SK-N-SH (cell line): ENCODE measurements at regions not wholly inside any gene's neighbourhood (a gene's known extent, or its start where the extent isn't known, plus 50 kb on each side); places are given as distances from the start of the nearest gene placed in this dataset.

Experiments
- CTCF ChIA-PET: fragments of 300-600, 350-600 bp; formaldehyde crosslinking; extraction: SDS; loops from one replicate; lab custom pipeline; 2021; lab: Yijun Ruan, JAX
- POLR2A ChIA-PET: fragments of 350-600 bp; sonication (Branson Sonifier 250); formaldehyde crosslinking; extraction: SDS; loops from one replicate; lab custom pipeline; 2020; ENCODE audit warnings: antibody characterized with exemption, inconsistent platforms; lab: Yijun Ruan, JAX
- DNase-seq: peaks from one replicate; pipeline ENCODE4 v3.0.0; 2012
- H2AFZ ChIP-seq: fragments of 200-600 bp; sonication (generic); 2 replicates; pipeline ENCODE4 v1.8.1; 2016; ENCODE audit warnings: antibody characterized with exemption, mild to moderate bottlenecking, low read depth
- H3F3A ChIP-seq: fragments of 200-600 bp; sonication (generic); replicated peaks from 2 replicates; pipeline ENCODE3; 2016; ENCODE audit warnings: antibody characterized with exemption, mild to moderate bottlenecking; ENCODE audit not compliant: insufficient read depth
- H3K27ac ChIP-seq, 2 experiments: fragments of 200-500 bp in 1 of 2; fragments of 200-600 bp in 1 of 2; sonication (Bioruptor generic) in 1 of 2; sonication (generic), shearing (Covaris generic) in 1 of 2; 2 replicates each; pipeline versions ENCODE4 v1.5.1 to v1.6.1; 2014 to 2016; ENCODE audit warnings: low read depth in 2 of 2, inconsistent platforms in 1 of 2, low read length in 1 of 2, mild to moderate bottlenecking in 1 of 2, mixed read lengths in 1 of 2
- H3K27me3 ChIP-seq: fragments of 200-600 bp; sonication (generic), shearing (Covaris generic); 2 replicates; pipeline ENCODE4 v1.6.1; 2016; ENCODE audit warnings: mixed run types; ENCODE audit not compliant: insufficient read depth
- H3K36me3 ChIP-seq, 2 experiments: fragments of 200-500 bp in 1 of 2; fragments of 200-600 bp in 1 of 2; sonication (Bioruptor generic) in 1 of 2; sonication (generic) in 1 of 2; replicated peaks in 1 of 2; 2 replicates each; pipeline versions ENCODE3 to v1.5.1; 2014 to 2016; ENCODE audit warnings: low read length in 1 of 2, mild to moderate bottlenecking in 1 of 2; ENCODE audit not compliant: insufficient read depth in 2 of 2, control insufficient read depth in 1 of 2
- H3K4me1 ChIP-seq, 2 experiments: fragments of 200-500 bp in 1 of 2; fragments of 200-600 bp in 1 of 2; sonication (Bioruptor generic) in 1 of 2; sonication (generic), shearing (Covaris generic) in 1 of 2; 2 replicates each; pipeline versions ENCODE4 v1.5.1 to v1.6.1; 2014 to 2016; ENCODE audit warnings: low read depth in 1 of 2, low read length in 1 of 2, mixed run types in 1 of 2; ENCODE audit not compliant: insufficient read depth in 2 of 2, control insufficient read depth in 1 of 2
- H3K4me2 ChIP-seq: fragments of 200-600 bp; sonication (generic), shearing (Covaris generic); 2 replicates; pipeline ENCODE4 v1.6.1; 2017; ENCODE audit warnings: mixed run types
- H3K4me3 ChIP-seq, 2 experiments: fragments of 200-500 bp in 1 of 2; fragments of 200-600 bp in 1 of 2; sonication (Bioruptor generic) in 1 of 2; sonication (generic), shearing (Covaris generic) in 1 of 2; 2 replicates each; pipeline versions ENCODE4 v1.5.1 to v1.8.1; 2014 to 2016; ENCODE audit warnings: low read depth in 2 of 2, inconsistent platforms in 1 of 2, low read length in 1 of 2, mild to moderate bottlenecking in 1 of 2, mixed read lengths in 1 of 2, moderate library complexity in 1 of 2
- H3K79me2 ChIP-seq: fragments of 200-600 bp; sonication (generic); 2 replicates; pipeline ENCODE4 v1.8.1; 2017; ENCODE audit warnings: mild to moderate bottlenecking; ENCODE audit not compliant: insufficient read depth
- H3K9ac ChIP-seq: fragments of 200-600 bp; sonication (generic); 2 replicates; pipeline ENCODE4 v1.6.1; 2017; ENCODE audit warnings: mixed run types
- H3K9me2 ChIP-seq: fragments of 200-600 bp; sonication (generic); 2 replicates; pipeline ENCODE4 v1.6.1; 2017; ENCODE audit warnings: mixed run types
- H3K9me3 ChIP-seq: fragments of 200-600 bp; sonication (generic); 2 replicates; pipeline ENCODE4 v1.6.1; 2017; ENCODE audit warnings: mixed run types, mild to moderate bottlenecking, moderate library complexity
- H4K20me1 ChIP-seq: fragments of 200-600 bp; sonication (generic); 2 replicates; pipeline ENCODE4 v1.6.1; 2017; ENCODE audit warnings: mild to moderate bottlenecking, mixed run types; ENCODE audit not compliant: insufficient read depth
- ELF1 ChIP-seq: IDR thresholded peaks from 2 replicates; pipeline ENCODE4 v1.4.0; 2012
- FOSL2 ChIP-seq: IDR thresholded peaks from 2 replicates; pipeline ENCODE4 v1.4.0; 2012; ENCODE audit warnings: low read depth, mild to moderate bottlenecking, moderate library complexity, borderline replicate concordance
- GABPA ChIP-seq: IDR thresholded peaks from 2 replicates; pipeline ENCODE4 v1.4.0; 2012; ENCODE audit warnings: low read depth, mild to moderate bottlenecking
- GATA2 ChIP-seq: sonication (generic); formaldehyde crosslinking; IDR thresholded peaks from 2 replicates; pipeline ENCODE4 v1.5.0; 2020; ENCODE audit warnings: mild to moderate bottlenecking, missing genetic modification reagents
- JUND ChIP-seq: IDR thresholded peaks from 2 replicates; pipeline ENCODE4 v1.4.0; 2012
- MXI1 ChIP-seq: IDR thresholded peaks from 2 replicates; pipeline ENCODE4 v1.6.1; 2012; ENCODE audit warnings: mild to moderate bottlenecking, low read depth, low read length, improper control_type of control experiment
- NRF1 ChIP-seq: IDR thresholded peaks from 2 replicates; pipeline ENCODE4 v1.6.1; 2012; ENCODE audit warnings: low read depth, mild to moderate bottlenecking, low read length
- SMC3 ChIP-seq: IDR thresholded peaks from 2 replicates; pipeline ENCODE4 v1.6.1; 2012; ENCODE audit warnings: low read depth, low read length, improper control_type of control experiment
- USF1 ChIP-seq: IDR thresholded peaks from 2 replicates; pipeline ENCODE4 v1.4.0; 2012; ENCODE audit warnings: low read depth, borderline replicate concordance
- YY1 ChIP-seq: IDR thresholded peaks from 2 replicates; pipeline ENCODE4 v1.4.0; 2012; ENCODE audit warnings: low read depth, mild to moderate bottlenecking
- WGBS: methylation state at CpG from one replicate; pipeline ENCODE4 v1.1.6; 2017; ENCODE audit warnings: low lambda C conversion rate; 5-methylcytosine and 5-hydroxymethylcytosine counted together
- TF ChIP-seq, protein P1 (sequence below): IDR thresholded peaks from 2 replicates; pipeline ENCODE4 v1.4.0; 2012; ENCODE audit warnings: low read depth, borderline replicate concordance
- TF ChIP-seq, protein P2 (sequence below): IDR thresholded peaks from 2 replicates; pipeline ENCODE4 v1.4.0; 2012; ENCODE audit warnings: low read depth
- TF ChIP-seq, protein P3 (sequence below): fragments of 200-600 bp; sonication (generic); IDR thresholded peaks from 2 replicates; pipeline ENCODE4 v1.6.1; 2017; ENCODE audit warnings: antibody characterized with exemption, mild to moderate bottlenecking, moderate library complexity

DNA sequence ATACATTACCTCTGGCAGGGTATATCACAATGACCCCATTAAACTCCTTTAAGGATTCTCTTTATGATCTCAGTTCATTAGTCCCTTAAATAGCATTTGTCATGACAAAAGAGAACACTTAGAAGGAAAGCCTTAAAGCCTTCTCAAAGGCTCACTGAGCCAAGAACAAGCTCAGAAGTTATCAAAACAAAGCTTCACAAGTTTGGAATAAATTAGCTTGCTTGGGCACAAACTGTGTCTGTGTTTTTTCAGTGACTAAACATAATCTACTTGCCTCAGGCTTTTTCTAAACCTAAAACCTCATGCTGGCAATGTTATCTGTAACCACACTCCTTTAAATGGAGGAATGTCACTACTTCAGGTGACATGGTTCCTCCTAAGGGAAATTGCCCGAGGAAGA lies 1114.9 kb upstream of the C9orf72 start:
- no peak overlapping the region for H3K9ac ChIP-seq
- TF ChIP-seq USF1 (no peak), GATA2 (CRISPR knock-in tag) (no peak), YY1 (no peak), GABPA (no peak), ELF1 (no peak), NRF1 (no peak), FOSL2 (no peak), SMC3 (no peak)
- TF ChIP-seq, protein P1, sequence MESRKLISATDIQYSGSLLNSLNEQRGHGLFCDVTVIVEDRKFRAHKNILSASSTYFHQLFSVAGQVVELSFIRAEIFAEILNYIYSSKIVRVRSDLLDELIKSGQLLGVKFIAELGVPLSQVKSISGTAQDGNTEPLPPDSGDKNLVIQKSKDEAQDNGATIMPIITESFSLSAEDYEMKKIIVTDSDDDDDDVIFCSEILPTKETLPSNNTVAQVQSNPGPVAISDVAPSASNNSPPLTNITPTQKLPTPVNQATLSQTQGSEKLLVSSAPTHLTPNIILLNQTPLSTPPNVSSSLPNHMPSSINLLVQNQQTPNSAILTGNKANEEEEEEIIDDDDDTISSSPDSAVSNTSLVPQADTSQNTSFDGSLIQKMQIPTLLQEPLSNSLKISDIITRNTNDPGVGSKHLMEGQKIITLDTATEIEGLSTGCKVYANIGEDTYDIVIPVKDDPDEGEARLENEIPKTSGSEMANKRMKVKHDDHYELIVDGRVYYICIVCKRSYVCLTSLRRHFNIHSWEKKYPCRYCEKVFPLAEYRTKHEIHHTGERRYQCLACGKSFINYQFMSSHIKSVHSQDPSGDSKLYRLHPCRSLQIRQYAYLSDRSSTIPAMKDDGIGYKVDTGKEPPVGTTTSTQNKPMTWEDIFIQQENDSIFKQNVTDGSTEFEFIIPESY: no peak
- TF ChIP-seq, protein P2, sequence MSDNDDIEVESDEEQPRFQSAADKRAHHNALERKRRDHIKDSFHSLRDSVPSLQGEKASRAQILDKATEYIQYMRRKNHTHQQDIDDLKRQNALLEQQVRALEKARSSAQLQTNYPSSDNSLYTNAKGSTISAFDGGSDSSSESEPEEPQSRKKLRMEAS: no peak
- no peaks in the 10 kb centered on the region for H3K36me3 ChIP-seq
- no peaks in the 10 kb centered on the region for H3K27me3 ChIP-seq
- H3K27ac ChIP-seq: no peak overlapping the region; a peak in 1 of 4 replicates
- no peak overlapping the region for H3K4me2 ChIP-seq
- H3K9me3 ChIP-seq: no peaks in the 10 kb centered on the region
- no peak overlapping the region for H2AFZ ChIP-seq
- H3K9me2 ChIP-seq: no peaks in the 10 kb centered on the region
- H3F3A ChIP-seq: no peaks in the 10 kb centered on the region
- H4K20me1 ChIP-seq: peaks cover 5% of the 10 kb centered on the region; the same call in 1 of the 2 replicates
- CTCF ChIA-PET: no interaction called here
- H3K79me2 ChIP-seq: peaks cover 16% of the 10 kb centered on the region; the same call in 1 of the 2 replicates
- POLR2A ChIA-PET: no interaction called here
- H3K4me1 ChIP-seq: peaks cover 0 to 3% of the 10 kb centered on the region in 2 experiments; a peak in 2 of 4 replicates
- H3K4me3 ChIP-seq: no peak overlapping the region
- WGBS: 75% methylated on average over 1 of the region's 1 CpG
- no peak for DNase-seq

DNA sequence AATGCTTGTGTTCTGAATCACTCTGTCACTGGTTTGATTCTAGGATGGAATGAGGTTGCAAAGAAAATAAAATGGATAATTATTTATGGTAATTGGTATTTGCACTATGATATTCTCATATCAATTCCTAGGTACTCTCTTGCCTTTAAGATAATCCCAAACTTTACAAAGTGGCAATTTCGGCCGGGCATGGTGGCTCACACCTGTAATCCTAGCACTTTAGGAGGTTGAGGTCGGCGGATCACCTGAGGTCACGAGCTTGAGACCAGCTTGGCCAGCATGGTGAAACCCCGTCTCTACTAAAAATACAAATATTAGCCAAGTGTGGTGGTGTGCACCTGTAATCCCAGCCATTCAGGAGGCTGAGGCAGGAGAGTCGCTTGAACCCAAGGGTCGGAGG lies 1118.7 kb upstream of the C9orf72 start:
- Histone ChIP-seq H3K36me3 (no peaks in the 10 kb centered on the region), H3K79me2 (peaks cover 16% of the 10 kb centered on the region; the same call in 1 of the 2 replicates), H3F3A (no peaks in the 10 kb centered on the region), H3K4me2 (no peak overlapping the region), H2AFZ (no peak overlapping the region), H3K27me3 (no peaks in the 10 kb centered on the region), H3K4me1 (peaks cover 0 to 3% of the 10 kb centered on the region in 2 experiments; a peak in 2 of 4 replicates), H4K20me1 (peaks cover 5% of the 10 kb centered on the region; the same call in 1 of the 2 replicates), H3K4me3 (no peak overlapping the region), H3K9ac (no peak overlapping the region), H3K9me2 (0 out of 2 replicates have a peak, but pooled peaks cover 3% of the 10 kb centered on the region), H3K27ac (no peak overlapping the region), H3K9me3 (no peaks in the 10 kb centered on the region)
- TF ChIP-seq, protein P3, sequence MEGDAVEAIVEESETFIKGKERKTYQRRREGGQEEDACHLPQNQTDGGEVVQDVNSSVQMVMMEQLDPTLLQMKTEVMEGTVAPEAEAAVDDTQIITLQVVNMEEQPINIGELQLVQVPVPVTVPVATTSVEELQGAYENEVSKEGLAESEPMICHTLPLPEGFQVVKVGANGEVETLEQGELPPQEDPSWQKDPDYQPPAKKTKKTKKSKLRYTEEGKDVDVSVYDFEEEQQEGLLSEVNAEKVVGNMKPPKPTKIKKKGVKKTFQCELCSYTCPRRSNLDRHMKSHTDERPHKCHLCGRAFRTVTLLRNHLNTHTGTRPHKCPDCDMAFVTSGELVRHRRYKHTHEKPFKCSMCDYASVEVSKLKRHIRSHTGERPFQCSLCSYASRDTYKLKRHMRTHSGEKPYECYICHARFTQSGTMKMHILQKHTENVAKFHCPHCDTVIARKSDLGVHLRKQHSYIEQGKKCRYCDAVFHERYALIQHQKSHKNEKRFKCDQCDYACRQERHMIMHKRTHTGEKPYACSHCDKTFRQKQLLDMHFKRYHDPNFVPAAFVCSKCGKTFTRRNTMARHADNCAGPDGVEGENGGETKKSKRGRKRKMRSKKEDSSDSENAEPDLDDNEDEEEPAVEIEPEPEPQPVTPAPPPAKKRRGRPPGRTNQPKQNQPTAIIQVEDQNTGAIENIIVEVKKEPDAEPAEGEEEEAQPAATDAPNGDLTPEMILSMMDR: no peak
- TF ChIP-seq JUND: no peak
- no peak for TF ChIP-seq MXI1
- DNase-seq: no peak
- 87% methylated on average over 8 of the region's 8 CpGs for WGBS
- ChIA-PET POLR2A (no interaction called here), CTCF (no interaction called here)
